Heart left ventricle (tissue), 16 donors: ENCODE measurements at regions not wholly inside any gene's neighbourhood (a gene's known extent, or its start where the extent isn't known, plus 50 kb on each side); places are given as distances from the start of the nearest gene placed in this dataset.

ENCODE experiments used
- ATAC-seq, 4 donors: fragments of 200-7000 bp; cut with Tn5 transposase; one replicate each; pipeline ENCODE4 v1.9.1; 2020 to 2022; ENCODE audit warnings: moderate library complexity in 4 of 4, mild to moderate bottlenecking in 3 of 4, moderate number of reproducible peaks in 1 of 4
- DNase-seq, 5 donors: peaks; one replicate each; pipeline ENCODE4 v3.0.0-alpha.2; 2020
- H3K27ac ChIP-seq, 12 donors: fragments of 200-600 bp; sonication (generic) in 4 of 12; one replicate each; pipeline versions ENCODE4 v1.5.0 to v1.8.0; 2016 to 2022; ENCODE audit warnings: mild to moderate bottlenecking in 2 of 12
- H3K27me3 ChIP-seq, 9 donors: fragments of 200-600 bp; sonication (generic) in 2 of 9; one replicate each; pipeline versions ENCODE4 v1.5.1 to v1.8.0; 2016 to 2022; ENCODE audit warnings: mild to moderate bottlenecking in 3 of 9
- H3K36me3 ChIP-seq, 9 donors: fragments of 200-600 bp; sonication (generic) in 2 of 9; one replicate each; pipeline versions ENCODE4 v1.5.0 to v1.8.0; 2018 to 2022; ENCODE audit warnings: mild to moderate bottlenecking in 2 of 9
- H3K4me1 ChIP-seq, 12 donors: fragments of 200-600 bp; sonication (generic) in 4 of 12; one replicate each; pipeline versions ENCODE4 v1.5.0 to v1.8.0; 2016 to 2022; ENCODE audit warnings: mild to moderate bottlenecking in 3 of 12
- H3K4me3 ChIP-seq, 12 donors: fragments of 200-600 bp; sonication (generic) in 4 of 12; one replicate each; pipeline versions ENCODE4 v1.5.0 to v1.8.0; 2017 to 2022; ENCODE audit warnings: mild to moderate bottlenecking in 9 of 12, moderate library complexity in 4 of 12
- H3K9me3 ChIP-seq, 12 donors: fragments of 200-600 bp; sonication (generic) in 4 of 12; one replicate each; pipeline versions ENCODE4 v1.5.0 to v1.8.0; 2016 to 2022; ENCODE audit warnings: mild to moderate bottlenecking in 1 of 12
- CTCF ChIP-seq, 12 donors: fragments of 200-600 bp; sonication (generic) in 4 of 12; IDR thresholded peaks; one replicate each; pipeline versions ENCODE4 v1.5.0 to v1.8.0; 2018 to 2022; ENCODE audit warnings: antibody characterized with exemption in 12 of 12, mild to moderate bottlenecking in 5 of 12
- POLR2A ChIP-seq, 2 donors: fragments of 450-650 bp; IDR thresholded peaks; one replicate each; pipeline ENCODE4 v1.6.1; 2017; ENCODE audit warnings: antibody characterized with exemption in 2 of 2, mild to moderate bottlenecking in 2 of 2, moderate library complexity in 2 of 2
- WGBS, 4 donors: extraction: QIAGEN DNeasy Blood & Tissue Kit in 2 of 4; methylation state at CpG; one replicate each; pipeline versions ENCODE4 v1.1.5 to v1.1.7; 2013 to 2018; 5-methylcytosine and 5-hydroxymethylcytosine counted together
- intact Hi-C, 10 donors: fragments of 100-400 bp; cut with DNase I; formaldehyde crosslinking; loops; one replicate each; pipeline versions ENCODE4 v1.11.1 to v1.14.2; 2022
- donor health status: ischemic (EF 13 %, LVEDD 7.1; RV severe dilation, severe dysfunction).
- donor health status: healthy with polysubstance abuse.
- donor health status: DM: no; HTN: yes; CAD: no.
- donor health status: DM: no; HTN: no; CAD: no.
- donor health status: ischemic (EF 25% LVEDD 6.9; RV normal size, moderate dysfunction).
- donor health status: ischemic (EF 25% LVEDD 5.7; RV mildly dilated, moderate dysfunction).
- donor health status: healthy.
- donor health status: DM: yes; HTN: yes; CAD: no.
- donor health status: ischemic (EF 35%, LVEDD 5.7; RV mildly dilated, moderate dysfunction).
- donor health status: nonischemic (EF 11% LVEDD 7.7; RV severe dilation, severe dysfunction).
- donor health status: DM: yes; HTN: yes; CAD: no.
- donor health status: PGD.
- donor health status: ischemic (EF 29% LVEDD 5.4; RV normal size, mild dysfunction).
- donor health status: nonischemic (EF 23%, LVEDD 6.1; RV moderate dilation, normal function).

DNA sequence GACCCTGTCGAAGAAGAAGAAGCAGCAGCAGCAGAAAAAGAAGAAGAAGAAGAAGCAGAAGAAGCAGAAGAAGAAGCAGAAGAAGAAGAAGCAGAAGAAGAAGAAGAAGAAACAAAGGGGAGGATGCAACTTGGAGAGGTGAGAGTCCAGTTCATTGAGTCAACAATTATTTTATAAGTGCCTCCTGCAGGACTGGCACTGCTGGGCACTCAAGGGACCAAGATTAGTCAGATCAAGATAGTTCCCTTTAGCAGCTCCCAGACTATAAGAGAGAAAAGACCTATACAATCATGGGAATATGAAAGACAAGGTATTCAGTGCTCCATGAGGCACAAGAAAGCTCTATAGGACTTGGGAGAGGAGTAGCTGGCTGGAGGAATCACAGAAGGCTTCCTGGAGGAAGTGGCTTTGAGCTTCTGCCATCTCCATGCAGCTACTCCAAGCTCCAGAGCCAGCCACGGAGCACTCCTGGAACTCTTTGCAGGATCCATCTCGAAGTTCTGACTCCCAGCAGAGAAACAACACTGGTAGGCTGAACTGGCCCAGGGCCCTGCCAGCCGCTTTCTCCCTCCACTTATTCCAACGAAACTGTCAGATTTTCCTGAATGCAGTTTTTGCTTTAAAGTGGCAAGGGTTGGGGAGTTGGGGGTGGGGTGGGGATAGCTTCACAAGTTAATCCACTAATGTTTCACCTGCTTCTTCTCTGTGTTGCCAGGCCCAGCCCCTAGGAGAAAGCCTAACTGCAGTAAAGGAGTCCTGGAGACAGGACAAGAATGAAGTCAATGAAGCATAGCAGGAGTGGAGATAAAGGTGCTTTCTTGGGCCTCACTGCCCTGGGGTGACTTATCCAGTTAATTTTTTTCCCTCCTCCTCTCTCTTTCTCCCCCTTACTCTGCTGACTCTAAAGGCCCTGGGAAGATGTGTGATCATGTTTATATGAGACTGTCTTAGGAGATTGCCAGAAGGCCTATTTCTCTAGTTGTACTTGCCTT is 140.1 kb upstream of the PARP11 start:
- no peak for ATAC-seq
- TF ChIP-seq CTCF (IDR thresholded peaks at IDR 0.05) = no peak
- TF ChIP-seq POLR2A (IDR thresholded peaks at IDR 0.05) = no peak
- intact Hi-C loops = no loop called here

GRCh38 chr12:4012073-4012472 is 138.9 kb upstream of the PARP11 start:
- TF ChIP-seq CTCF (IDR thresholded peaks at IDR 0.05) (no peak), POLR2A (IDR thresholded peaks at IDR 0.05) (no peak)
- DNase-seq (no peak), ATAC-seq (no peak)
- H3K27me3 ChIP-seq = peaks cover 0 to 2% (median 0%) of the 10 kb centered on the region in 9 donors
- no peaks in the 10 kb centered on the region for H3K36me3 ChIP-seq
- no peak overlapping the region for H3K4me3 ChIP-seq
- no peaks in the 10 kb centered on the region for H3K9me3 ChIP-seq
- intact Hi-C loops = no loop called here
- no peaks in the 10 kb centered on the region for H3K4me1 ChIP-seq
- no peak overlapping the region for H3K27ac ChIP-seq

More for the DNA sequence above, 140.1 kb upstream of the PARP11 start:
- no peaks in the 10 kb centered on the region for H3K9me3 ChIP-seq
- no peaks in the 10 kb centered on the region for H3K36me3 ChIP-seq
- DNase-seq = no peak
- no peaks in the 10 kb centered on the region for H3K4me1 ChIP-seq
- peaks cover 0 to under 1% (median 0%) of the 10 kb centered on the region in 9 donors for H3K27me3 ChIP-seq
- H3K4me3 ChIP-seq = no peak overlapping the region
- 83 to 85% (median 84%) methylated on average over 4 to 5 of the region's 5 CpGs for WGBS, 4 donors
- H3K27ac ChIP-seq = no peak overlapping the region

DNA sequence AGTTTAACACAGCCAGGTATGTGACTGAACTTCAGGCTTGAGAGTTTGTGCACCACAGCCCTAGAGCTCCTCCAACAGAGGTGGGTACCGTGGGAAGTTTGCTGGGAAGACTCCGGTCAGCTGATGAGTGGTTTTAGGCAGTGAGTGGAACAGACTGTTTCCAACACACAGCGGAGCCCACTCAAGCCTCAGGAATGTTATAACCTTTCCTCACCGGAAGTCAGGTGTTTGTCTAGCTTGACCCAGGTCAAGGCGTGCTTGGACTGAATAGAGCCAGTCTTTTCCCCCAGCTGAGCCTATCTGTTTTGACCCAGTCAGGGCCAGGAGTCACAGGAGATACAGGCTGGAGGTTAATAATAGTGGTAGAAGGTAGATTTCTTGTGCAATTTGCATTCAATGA is 138.4 kb upstream of the PARP11 start:
- Histone ChIP-seq H3K4me1 (no peaks in the 10 kb centered on the region), H3K27me3 (peaks cover 0 to 2% (median 0%) of the 10 kb centered on the region in 9 donors), H3K27ac (no peak overlapping the region), H3K4me3 (no peak overlapping the region), H3K36me3 (no peaks in the 10 kb centered on the region), H3K9me3 (no peaks in the 10 kb centered on the region)
- DNase-seq (no peak), ATAC-seq (no peak)
- no peak for TF ChIP-seq POLR2A (IDR thresholded peaks at IDR 0.05)
- no peak for TF ChIP-seq CTCF (IDR thresholded peaks at IDR 0.05)
- 73 to 75% (median 74%) methylated on average over 5 of the region's 5 CpGs for WGBS, 4 donors
- intact Hi-C loops = no loop called here

DNA sequence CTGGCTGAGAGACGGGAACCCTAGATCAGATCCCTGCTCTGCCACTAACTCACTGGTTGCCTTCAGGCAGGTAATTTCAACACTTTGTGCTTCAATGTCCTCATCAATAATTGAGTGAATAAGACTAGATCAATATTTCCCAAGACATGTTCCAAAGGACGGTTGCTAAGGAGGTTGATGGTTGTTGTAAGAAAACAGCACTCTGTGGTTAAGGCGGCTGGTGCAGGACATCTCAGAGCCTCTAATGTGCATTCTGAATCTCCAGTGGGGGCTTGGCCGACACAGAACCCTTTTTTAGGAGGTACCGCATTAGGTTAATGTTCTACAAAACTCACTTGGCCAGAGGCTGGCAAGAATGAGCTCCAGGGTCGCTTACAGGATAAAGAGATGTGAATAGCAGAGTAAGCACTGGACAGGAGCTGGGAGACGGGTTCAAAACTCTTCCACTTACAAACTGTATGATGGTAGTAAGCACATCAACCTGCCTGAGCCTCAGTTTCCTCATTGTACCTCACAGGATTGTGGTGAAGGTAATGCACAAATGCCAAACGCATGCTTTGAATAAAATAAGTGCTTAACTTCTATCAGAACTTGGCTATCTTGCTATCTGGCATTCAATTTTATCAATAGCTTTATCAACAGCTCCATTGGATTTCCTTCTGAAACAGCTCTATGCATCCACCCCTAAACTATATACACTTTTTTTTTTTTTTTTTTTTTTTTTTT is 136.9 kb upstream of the PARP11 start:
- ATAC-seq (no peak), DNase-seq (no peak)
- intact Hi-C loops = no loop called here
- Histone ChIP-seq H3K9me3 (no peaks in the 10 kb centered on the region), H3K36me3 (no peaks in the 10 kb centered on the region), H3K4me3 (no peak overlapping the region), H3K27me3 (peaks cover 0 to 2% (median 0%) of the 10 kb centered on the region in 9 donors), H3K4me1 (no peaks in the 10 kb centered on the region), H3K27ac (no peak overlapping the region)
- TF ChIP-seq POLR2A (IDR thresholded peaks at IDR 0.05) (no peak), CTCF (IDR thresholded peaks at IDR 0.05) (no peak)
- WGBS, 4 donors = 88 to 94% (median 90%) methylated on average over 8 of the region's 8 CpGs
